ACHN (cell line): ENCODE measurements at regions not wholly inside any gene's neighbourhood (a gene's known extent, or its start where the extent isn't known, plus 50 kb on each side); places are given as distances from the start of the nearest gene placed in this dataset.
A peak's percentile ranks its signal among the peaks of the same experiment; 100 is the strongest.

Experiments
- DNase-seq: peaks from one replicate; pipeline ENCODE4 v3.0.0-alpha.2; 2015
- in situ Hi-C: cut with HindIII; loops from 2 replicates; pipeline ENCODE4 v1.10.0; 2017; ENCODE audit warnings: low sequenced_read_pairs, low pct_ligation_motif_present, low pct_unique_long_range_greater_than_20kb

- peak; percentile 24 for DNase-seq
- in situ Hi-C loops = no loop called here
These were observed 171.4 kb downstream of the AASDH start for GRCh38 chr4:56215901-56216300.

- no peak for DNase-seq
- in situ Hi-C loops = no loop called here
These were observed 172.0 kb downstream of the AASDH start for GRCh38 chr4:56215141-56215783.

- in situ Hi-C loops = no loop called here
- no peak for DNase-seq
These were observed 173.7 kb downstream of the AASDH start for GRCh38 chr4:56213543-56213942.

GRCh38 chr4:56212774-56213173 is 174.5 kb downstream of the AASDH start:
- in situ Hi-C loops = no loop called here
- no peak for DNase-seq

GRCh38 chr4:56211202-56211601 is 176.1 kb downstream of the AASDH start:
- DNase-seq = no peak
- in situ Hi-C loops = no loop called here

DNA sequence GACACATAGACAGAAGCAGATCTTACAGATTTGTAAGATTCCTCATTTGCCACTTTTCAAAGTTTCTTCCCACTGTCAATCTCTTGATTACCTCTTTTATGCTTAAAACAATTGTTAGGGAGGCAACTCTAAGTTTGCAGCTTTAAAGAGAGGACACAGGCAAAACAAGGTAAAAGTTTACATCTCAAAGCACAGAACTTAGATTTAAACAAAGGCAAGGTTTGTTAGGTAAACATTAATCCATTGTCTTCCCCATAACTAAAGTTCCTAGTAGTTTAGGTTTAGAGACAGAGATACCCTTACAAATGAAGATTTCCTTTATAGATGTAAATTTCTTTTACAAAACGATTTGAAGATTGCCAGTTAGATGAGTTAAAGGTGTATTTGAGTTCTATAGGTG is 176.9 kb downstream of the AASDH start:
- in situ Hi-C loops = no loop called here
- DNase-seq = no peak

- no peak for DNase-seq
- in situ Hi-C loops = no loop called here
These were observed 177.5 kb downstream of the AASDH start for GRCh38 chr4:56209767-56210166.

GRCh38 chr4:56208103-56208502 is 179.2 kb downstream of the AASDH start:
- no peak for DNase-seq
- in situ Hi-C loops = no loop called here

DNA sequence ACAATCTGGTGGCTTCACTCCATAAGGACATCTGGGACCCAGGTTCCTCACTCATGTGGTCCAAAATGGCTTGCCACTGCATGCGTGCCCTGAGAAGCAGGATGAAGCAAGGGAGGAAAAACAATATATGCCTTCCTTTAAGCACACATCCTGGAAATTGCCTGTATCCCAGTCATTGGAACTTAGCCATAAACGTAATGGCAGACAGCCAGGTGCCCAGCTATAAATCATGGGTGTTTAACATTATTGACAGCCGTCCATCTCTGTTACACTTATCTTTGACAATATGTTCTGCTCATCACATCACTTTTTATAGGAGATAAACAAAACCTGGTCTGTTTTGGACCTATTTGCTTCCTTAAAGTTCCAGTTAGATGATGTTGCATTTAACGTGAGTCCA is 181.0 kb downstream of the AASDH start:
- DNase-seq = no peak
- in situ Hi-C loops = no loop called here

GRCh38 chr4:56200275-56200674 is 187.0 kb downstream of the AASDH start:
- in situ Hi-C loops = no loop called here
- no peak for DNase-seq

- in situ Hi-C loops = no loop called here
- DNase-seq = no peak
These were observed 189.0 kb downstream of the AASDH start for GRCh38 chr4:56198265-56198664.

GRCh38 chr4:56197387-56197786 is 189.9 kb downstream of the AASDH start:
- no peak for DNase-seq
- in situ Hi-C loops = no loop called here

GRCh38 chr4:56195025-56195424 is 192.3 kb downstream of the AASDH start:
- in situ Hi-C loops = no loop called here
- no peak for DNase-seq

- DNase-seq = no peak
- in situ Hi-C loops = no loop called here
These were observed 195.8 kb downstream of the AASDH start for GRCh38 chr4:56191534-56191933.

- in situ Hi-C loops = no loop called here
- DNase-seq = no peak
These were observed 199.6 kb downstream of the AASDH start for GRCh38 chr4:56187688-56188087.

- DNase-seq = no peak
- in situ Hi-C loops = no loop called here
These were observed 200.3 kb downstream of the AASDH start for GRCh38 chr4:56186808-56187523.

GRCh38 chr4:56185901-56186300 is 201.4 kb downstream of the AASDH start:
- in situ Hi-C loops = no loop called here
- no peak for DNase-seq

DNA sequence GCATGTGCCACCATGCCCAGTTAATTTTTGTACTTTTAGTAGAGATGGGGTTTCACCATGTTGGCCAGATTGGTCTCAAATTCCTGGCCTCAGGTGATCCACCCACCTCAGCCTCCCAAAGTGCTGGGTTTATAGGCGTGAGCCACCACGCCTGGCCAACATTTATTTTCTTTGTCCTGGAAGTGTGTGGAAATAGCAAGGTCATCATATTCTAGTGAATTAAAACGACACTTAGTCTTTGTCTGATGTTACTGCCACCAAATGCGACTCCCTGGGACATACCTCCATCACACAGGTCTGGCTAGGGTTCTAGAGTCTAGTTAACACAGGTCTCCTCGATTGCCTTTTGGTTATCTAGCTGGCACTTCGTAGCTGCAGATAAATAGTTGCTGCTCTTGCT is 203.1 kb downstream of the AASDH start:
- in situ Hi-C loops = no loop called here

DNA sequence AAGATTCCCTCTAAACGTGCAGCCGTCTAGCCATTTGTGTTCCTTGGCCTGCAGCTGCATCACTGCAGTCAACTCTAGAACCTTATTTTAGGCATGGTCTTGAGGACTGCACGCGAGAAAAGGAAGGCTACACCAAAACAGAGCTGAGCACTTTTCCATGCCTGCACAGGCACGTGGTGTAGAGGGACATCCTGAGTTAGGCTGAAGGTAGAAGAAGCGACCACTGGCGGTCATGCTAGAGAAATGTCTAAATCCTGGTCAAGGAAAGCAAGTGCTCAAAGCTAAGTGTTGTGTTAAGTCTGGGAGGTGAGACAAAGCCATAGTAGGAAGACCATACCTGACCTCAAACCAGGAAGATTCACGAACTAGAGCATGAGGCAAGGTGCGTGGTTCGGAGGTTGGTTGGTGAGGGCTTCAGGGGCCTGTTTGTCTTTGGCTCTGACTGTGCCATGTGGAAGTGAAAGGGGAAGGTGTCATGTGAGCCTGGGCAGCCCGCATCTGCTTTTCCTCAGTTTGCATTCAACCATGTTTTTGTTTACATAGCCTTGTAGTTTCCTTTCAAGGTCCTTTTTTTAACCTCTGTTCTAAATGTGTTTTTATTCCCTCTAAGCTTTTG is 203.8 kb downstream of the AASDH start:
- DNase-seq = no peak
- in situ Hi-C loops = no loop called here

More for the DNA sequence above, 203.1 kb downstream of the AASDH start:
- no peak for DNase-seq

DNA sequence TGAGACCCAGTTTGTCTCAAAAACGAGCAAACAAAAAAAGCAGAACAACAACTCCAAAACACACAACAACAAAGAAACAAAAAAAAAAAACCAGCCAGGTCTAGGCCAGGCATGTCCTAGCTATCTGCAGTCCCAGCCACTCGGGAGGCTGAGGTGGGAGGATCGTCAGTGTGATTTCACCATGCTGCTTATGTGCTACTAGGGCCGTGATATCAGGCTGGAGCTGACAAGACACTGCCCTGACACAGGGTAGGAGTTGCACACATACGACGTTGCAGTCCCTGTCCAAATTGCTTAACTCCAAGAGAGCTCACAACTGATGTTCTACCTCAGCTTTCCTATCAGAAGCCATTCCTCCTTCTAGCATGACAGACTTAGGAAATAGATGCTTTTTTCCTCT is 204.9 kb downstream of the AASDH start:
- no peak for DNase-seq
- in situ Hi-C loops = no loop called here
